Nephron progenitor cell (in vitro differentiated cells): ENCODE measurements at regions not wholly inside any gene's neighbourhood (a gene's known extent, or its start where the extent isn't known, plus 50 kb on each side); places are given as distances from the start of the nearest gene placed in this dataset.
A peak's percentile ranks its signal among the peaks of the same experiment; 100 is the strongest.

Source experiments
- DNase-seq: peaks from one replicate; pipeline ENCODE4 v3.0.0; 2021
- H3K27ac Mint-ChIP-seq: 2 replicates; pipeline ENCODE4 v1.8.0; 2021; ENCODE audit warnings: mild to moderate bottlenecking, moderate library complexity, mixed read lengths
- H3K27me3 Mint-ChIP-seq: 2 replicates; pipeline ENCODE4 v1.8.0; 2021; ENCODE audit warnings: mild to moderate bottlenecking, low read depth, mixed read lengths; ENCODE audit not compliant: poor library complexity
- H3K36me3 Mint-ChIP-seq: 2 replicates; pipeline ENCODE4 v1.8.0; 2021; ENCODE audit warnings: low read depth, mixed read lengths
- H3K4me1 Mint-ChIP-seq: 2 replicates; pipeline ENCODE4 v1.8.0; 2021; ENCODE audit warnings: mixed read lengths
- H3K4me3 Mint-ChIP-seq: 2 replicates; pipeline ENCODE4 v1.8.0; 2021; ENCODE audit warnings: mild to moderate bottlenecking, moderate library complexity, mixed read lengths
- H3K9me3 Mint-ChIP-seq: 2 replicates; pipeline ENCODE4 v1.8.0; 2021; ENCODE audit warnings: mild to moderate bottlenecking, moderate library complexity, mixed read lengths
- TF ChIP-seq, protein P1 (sequence below): fragments of 200-600 bp; sonication (generic); IDR thresholded peaks from 2 replicates; pipeline ENCODE4 v1.5.0; 2021; ENCODE audit warnings: antibody characterized with exemption

DNA sequence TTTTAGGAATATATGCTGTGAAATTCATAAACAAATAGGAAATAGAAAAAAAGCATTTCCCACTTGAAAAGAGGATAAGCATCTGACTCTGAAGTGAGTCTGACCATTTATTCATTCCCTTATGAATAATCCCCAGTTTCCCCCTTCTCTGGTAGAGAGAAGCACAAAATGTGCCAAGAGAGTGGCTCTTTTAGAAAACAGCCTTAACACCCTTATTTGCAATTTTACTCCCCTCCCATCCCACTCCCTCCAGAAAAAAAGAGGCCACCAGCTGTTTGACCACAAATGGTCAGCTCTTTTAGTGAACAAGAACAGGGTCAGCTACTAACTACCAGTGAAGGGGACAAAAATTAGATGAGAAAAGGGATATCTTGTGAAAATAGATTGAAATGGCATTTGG is 184.5 kb upstream of the ADAMTS9 start:
- H3K9me3 Mint-ChIP-seq: peaks cover 29% of the 10 kb centered on the region
- H3K36me3 Mint-ChIP-seq: peaks cover 25% of the 10 kb centered on the region
- TF ChIP-seq, protein P1, sequence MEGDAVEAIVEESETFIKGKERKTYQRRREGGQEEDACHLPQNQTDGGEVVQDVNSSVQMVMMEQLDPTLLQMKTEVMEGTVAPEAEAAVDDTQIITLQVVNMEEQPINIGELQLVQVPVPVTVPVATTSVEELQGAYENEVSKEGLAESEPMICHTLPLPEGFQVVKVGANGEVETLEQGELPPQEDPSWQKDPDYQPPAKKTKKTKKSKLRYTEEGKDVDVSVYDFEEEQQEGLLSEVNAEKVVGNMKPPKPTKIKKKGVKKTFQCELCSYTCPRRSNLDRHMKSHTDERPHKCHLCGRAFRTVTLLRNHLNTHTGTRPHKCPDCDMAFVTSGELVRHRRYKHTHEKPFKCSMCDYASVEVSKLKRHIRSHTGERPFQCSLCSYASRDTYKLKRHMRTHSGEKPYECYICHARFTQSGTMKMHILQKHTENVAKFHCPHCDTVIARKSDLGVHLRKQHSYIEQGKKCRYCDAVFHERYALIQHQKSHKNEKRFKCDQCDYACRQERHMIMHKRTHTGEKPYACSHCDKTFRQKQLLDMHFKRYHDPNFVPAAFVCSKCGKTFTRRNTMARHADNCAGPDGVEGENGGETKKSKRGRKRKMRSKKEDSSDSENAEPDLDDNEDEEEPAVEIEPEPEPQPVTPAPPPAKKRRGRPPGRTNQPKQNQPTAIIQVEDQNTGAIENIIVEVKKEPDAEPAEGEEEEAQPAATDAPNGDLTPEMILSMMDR: no peak
- no peaks in the 10 kb centered on the region for H3K27me3 Mint-ChIP-seq
- no peak for DNase-seq
- H3K27ac Mint-ChIP-seq: no peak overlapping the region
- no peak overlapping the region for H3K4me3 Mint-ChIP-seq
- H3K4me1 Mint-ChIP-seq: peaks cover 43% of the 10 kb centered on the region

DNA sequence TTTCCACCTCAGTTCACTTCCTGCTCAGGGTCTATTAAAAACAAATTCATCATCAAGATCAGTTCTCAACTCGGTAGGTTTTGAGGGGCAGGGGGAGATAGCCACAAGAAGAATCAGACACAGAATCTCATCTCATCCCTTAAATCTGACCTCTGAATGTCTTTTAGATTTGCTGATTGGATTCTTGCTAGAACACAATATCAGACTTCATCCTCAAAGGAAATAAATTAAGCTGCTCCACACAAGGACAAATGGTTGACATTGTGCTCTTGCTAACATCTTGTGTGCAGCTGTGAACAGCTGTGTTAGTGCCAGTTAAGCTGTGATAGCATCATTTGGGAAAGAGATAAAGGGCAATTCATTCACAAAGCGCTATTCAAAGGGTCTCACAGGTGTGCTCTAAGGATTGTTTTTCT is 184.0 kb upstream of the ADAMTS9 start:
- TF ChIP-seq, protein P1: no peak
- no peaks in the 10 kb centered on the region for H3K27me3 Mint-ChIP-seq
- no peak for DNase-seq
- H3K27ac Mint-ChIP-seq: no peak overlapping the region
- peaks cover 29% of the 10 kb centered on the region for H3K9me3 Mint-ChIP-seq
- peaks cover 48% of the 10 kb centered on the region for H3K4me1 Mint-ChIP-seq
- H3K4me3 Mint-ChIP-seq: no peak overlapping the region
- H3K36me3 Mint-ChIP-seq: peaks cover 25% of the 10 kb centered on the region

DNA sequence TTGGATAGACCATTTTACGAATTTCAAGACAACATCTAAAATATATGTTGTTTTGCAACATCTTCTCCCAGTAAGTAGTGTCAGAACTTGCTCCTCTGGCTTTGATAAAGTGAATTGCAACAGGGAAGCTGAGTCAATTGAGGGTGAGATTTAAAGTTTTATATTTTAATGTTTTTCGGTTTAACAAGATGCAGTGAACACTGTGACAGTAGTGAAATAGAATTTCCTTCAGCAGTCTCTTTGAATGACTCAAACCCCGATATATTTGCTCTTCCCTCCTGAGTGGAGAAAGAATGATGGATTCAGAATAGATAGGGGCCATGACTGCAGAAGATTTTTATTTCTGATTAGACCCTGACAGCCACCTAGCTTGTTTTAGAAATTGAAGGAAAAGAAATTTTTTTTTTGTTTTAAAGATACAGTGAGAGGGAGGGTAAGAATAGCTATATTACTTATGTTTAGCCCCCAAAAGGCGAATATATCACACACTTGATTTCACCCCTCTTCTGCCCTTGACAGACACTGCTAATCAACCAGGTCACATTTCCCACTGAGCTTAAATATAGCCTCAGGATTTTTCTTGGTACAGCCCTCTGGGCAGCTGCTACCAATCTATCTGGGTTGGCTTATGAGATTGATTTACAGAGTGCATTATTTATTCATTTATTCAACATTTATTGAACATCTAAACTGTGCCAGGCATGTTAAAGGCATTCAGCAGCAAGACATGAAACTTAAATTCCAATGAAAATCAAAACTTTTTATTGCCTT is 183.3 kb upstream of the ADAMTS9 start:
- H3K36me3 Mint-ChIP-seq: peaks cover 25% of the 10 kb centered on the region

DNA sequence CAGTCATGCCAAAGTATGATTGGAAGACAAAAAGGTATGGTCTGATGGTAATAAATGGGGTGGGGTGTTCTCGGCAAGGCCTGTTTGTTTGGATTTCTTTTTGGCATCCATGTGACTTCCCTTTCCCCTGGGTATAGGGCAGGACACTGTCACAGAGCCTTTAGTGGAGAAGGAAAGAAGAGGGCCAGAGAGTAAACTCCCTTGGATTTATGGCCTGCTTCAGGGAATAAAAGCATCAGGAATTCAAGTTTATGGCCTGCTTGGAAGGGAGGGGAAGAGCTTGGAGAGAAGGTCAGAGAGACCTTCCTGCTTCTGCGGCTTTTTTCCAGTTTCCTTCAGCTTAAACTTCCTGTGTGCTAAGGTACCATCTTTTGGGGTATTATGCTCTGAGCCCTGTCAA is 179.4 kb upstream of the ADAMTS9 start:
- Mint-ChIP-seq H3K27ac (peak overlapping the region; percentile 60), H3K4me1 (peaks cover 61% of the 10 kb centered on the region), H3K27me3 (no peaks in the 10 kb centered on the region), H3K4me3 (peak overlapping the region; percentile 2), H3K9me3 (peaks cover 29% of the 10 kb centered on the region), H3K36me3 (peaks cover 25% of the 10 kb centered on the region)
- TF ChIP-seq, protein P1: no peak
- DNase-seq: peak; percentile 16

More for the DNA sequence above, 183.3 kb upstream of the ADAMTS9 start:
- H3K27me3 Mint-ChIP-seq: no peaks in the 10 kb centered on the region
- H3K9me3 Mint-ChIP-seq: peaks cover 29% of the 10 kb centered on the region
- peaks cover 56% of the 10 kb centered on the region for H3K4me1 Mint-ChIP-seq
- TF ChIP-seq, protein P1: no peak
- H3K27ac Mint-ChIP-seq: no peak overlapping the region
- H3K4me3 Mint-ChIP-seq: no peak overlapping the region
- DNase-seq: no peak

DNA sequence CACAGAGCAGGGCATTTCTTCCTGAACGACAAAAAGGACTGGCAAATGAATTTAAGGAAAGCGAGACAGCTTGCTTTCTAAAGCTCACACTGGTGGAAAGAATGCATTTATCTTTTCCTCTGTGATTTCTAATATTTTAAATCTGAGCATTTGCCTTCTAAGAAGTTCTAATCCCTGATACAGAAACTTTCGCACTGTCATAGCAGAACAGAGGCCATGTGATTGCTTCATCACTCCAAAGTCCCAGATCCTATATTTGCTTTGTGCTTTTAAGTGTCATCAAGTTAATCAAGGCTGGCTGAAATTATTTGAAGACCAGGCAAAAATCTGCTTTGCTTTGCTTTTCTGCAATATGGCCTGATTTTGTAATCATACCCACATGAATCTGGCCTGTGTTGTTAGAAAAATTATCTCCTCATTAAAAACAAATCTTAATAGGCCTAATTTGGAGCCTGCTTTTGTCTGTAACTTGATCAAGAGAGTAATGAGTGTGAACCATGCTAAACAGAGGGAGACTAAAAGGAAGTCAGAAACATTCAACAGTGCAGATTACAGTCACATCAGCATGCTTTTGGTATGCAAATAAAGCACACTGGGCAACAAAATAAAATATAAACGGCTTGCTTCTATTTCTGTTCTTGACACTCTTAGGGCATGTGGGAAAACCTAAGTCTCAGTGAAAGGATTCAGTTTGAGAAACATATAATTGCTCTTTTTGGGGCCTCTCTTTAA is 178.2 kb upstream of the ADAMTS9 start:
- TF ChIP-seq, protein P1: no peak
- H3K9me3 Mint-ChIP-seq: peaks cover 27% of the 10 kb centered on the region
- no peak for DNase-seq
- peaks cover 57% of the 10 kb centered on the region for H3K4me1 Mint-ChIP-seq
- H3K27ac Mint-ChIP-seq: peak overlapping the region; percentile 27
- no peak overlapping the region for H3K4me3 Mint-ChIP-seq
- no peaks in the 10 kb centered on the region for H3K27me3 Mint-ChIP-seq
- H3K36me3 Mint-ChIP-seq: peaks cover 25% of the 10 kb centered on the region
